LNCaP clone FGC (cell line): ENCODE measurements at regions not wholly inside any gene's neighbourhood (a gene's known extent, or its start where the extent isn't known, plus 50 kb on each side); places are given as distances from the start of the nearest gene placed in this dataset.

Experiments used
- DNase-seq: peaks from one replicate; pipeline ENCODE4 v3.0.0-alpha.2; 2011; ENCODE audit warnings: low read depth
- H3K4me3 ChIP-seq: 2 replicates; pipeline ENCODE4 v1.5.1; 2011; ENCODE audit warnings: mild to moderate bottlenecking, low read depth, low read length, control low read depth
- TF ChIP-seq, protein P1 (sequence below): IDR thresholded peaks from 2 replicates; pipeline ENCODE4 v1.5.1; 2012; ENCODE audit warnings: mild to moderate bottlenecking; ENCODE audit not compliant: control insufficient read depth, insufficient read depth; ENCODE audit errors: extremely low read depth

DNA sequence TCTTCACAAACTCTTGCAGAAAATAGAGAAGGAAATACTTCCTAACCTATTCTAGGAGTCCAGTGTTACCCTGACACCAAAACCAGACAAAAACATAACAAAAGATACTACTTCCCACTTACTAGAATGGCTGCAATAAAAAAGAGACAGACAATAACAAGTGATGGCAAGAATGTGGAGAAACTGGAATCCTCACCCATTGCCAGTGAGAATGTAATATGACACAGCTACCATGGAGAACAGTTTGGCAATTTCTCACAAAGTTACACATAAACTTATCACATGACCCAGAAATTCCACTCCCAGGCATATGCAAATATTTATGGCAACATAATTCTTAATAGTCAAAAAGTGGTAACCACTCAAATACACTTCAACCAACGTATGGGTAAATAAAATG is 209.8 kb upstream of the CTAGE1 start:
- no peak for DNase-seq
- TF ChIP-seq, protein P1, sequence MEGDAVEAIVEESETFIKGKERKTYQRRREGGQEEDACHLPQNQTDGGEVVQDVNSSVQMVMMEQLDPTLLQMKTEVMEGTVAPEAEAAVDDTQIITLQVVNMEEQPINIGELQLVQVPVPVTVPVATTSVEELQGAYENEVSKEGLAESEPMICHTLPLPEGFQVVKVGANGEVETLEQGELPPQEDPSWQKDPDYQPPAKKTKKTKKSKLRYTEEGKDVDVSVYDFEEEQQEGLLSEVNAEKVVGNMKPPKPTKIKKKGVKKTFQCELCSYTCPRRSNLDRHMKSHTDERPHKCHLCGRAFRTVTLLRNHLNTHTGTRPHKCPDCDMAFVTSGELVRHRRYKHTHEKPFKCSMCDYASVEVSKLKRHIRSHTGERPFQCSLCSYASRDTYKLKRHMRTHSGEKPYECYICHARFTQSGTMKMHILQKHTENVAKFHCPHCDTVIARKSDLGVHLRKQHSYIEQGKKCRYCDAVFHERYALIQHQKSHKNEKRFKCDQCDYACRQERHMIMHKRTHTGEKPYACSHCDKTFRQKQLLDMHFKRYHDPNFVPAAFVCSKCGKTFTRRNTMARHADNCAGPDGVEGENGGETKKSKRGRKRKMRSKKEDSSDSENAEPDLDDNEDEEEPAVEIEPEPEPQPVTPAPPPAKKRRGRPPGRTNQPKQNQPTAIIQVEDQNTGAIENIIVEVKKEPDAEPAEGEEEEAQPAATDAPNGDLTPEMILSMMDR, result no peak
- no peak overlapping the region for H3K4me3 ChIP-seq

DNA sequence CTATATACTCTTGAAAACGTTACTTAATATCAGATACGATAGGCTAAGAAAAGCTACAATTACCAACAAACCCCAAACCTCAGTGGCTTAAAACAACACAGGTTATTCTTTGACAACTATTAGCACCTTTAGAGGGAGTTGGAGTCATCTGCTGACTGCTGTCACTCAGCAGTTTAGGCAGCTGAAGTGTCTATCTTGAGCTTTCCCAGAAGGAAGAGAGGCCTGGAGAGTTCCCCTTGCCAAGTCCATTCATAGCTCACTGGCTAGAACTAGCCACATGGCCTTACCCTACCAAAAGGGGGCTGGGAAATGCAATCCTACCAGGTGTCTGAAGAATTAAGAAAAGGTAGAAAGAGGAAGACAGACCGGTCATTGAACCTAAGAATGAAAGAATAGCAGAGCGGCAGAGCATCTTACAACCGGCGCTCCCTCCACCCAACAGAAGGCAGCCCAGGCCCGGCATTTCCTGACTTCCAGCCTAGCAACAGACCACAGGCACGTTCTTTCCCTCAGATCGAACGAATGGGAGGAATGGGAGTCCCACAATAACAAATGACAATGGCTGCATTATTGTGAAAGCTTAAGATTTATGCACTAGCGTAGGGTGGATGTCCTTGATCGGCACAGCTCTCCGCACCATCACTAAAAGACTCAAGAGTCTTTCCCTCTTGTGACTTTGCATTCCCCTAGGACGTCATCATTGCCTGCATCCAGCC is 211.2 kb upstream of the CTAGE1 start:
- no peak for DNase-seq
- TF ChIP-seq, protein P1, result no peak
- no peak overlapping the region for H3K4me3 ChIP-seq

DNA sequence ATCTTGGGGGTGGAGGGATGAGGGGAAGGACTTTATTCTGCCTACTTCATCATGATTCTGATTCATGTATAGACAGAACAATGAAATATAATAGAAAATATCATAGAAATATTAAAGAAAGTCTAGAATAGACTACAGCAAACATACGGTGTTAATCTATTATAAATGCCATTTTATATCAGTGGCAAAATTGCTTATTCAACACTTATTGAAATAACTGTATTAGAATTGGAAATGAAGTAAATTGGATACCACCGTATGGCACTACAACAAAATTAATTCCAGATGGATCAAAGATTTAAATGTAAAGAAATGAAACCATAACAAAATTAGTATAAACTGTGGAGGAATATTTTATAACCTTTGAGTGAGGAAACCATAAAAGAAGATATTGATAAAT is 213.3 kb upstream of the CTAGE1 start:
- DNase-seq, result no peak
- TF ChIP-seq, protein P1, result no peak
- no peak overlapping the region for H3K4me3 ChIP-seq

DNA sequence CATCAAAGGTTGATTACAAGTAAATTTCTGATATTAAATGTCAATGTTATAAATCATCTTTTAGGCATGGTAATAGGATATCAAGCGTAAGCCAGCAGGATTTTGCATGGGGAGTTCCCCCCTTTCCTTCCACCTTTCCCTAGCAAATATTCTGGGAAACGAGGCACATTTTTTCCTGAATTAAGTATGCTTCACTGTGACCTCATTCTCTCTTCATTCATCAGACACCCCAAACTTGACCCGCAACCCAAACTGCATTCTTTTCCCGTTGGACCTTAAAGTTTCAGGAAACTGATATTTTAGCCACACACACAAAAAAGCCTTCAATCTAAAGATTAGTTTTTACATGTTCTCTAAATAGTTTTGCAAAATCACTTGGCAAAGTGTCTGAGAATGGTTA is 214.5 kb upstream of the CTAGE1 start:
- DNase-seq, result no peak
- H3K4me3 ChIP-seq, result no peak overlapping the region

DNA sequence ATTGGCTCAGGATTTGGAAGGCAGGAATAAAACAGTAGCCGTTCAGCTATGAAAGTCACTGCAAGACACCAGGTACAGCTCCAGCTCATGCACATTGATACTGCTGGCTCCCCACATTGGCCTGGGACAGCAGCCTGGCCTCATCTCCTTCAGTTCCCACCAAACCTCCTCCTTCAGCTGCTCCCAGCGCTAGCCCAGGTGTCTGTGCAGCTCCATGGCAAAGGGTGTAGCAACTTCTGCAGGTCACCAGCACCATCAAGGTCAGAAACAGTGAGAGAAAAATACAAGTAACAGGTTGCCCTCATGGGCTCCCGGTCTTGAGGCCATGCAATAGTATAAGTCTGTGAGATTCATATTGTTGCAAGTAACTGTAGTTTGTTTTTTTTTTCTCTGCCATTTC is 216.7 kb upstream of the CTAGE1 start:
- TF ChIP-seq, protein P1, result no peak
- no peak for DNase-seq
- no peak overlapping the region for H3K4me3 ChIP-seq

More for the DNA sequence above, 214.5 kb upstream of the CTAGE1 start:
- TF ChIP-seq, protein P1, result no peak

DNA sequence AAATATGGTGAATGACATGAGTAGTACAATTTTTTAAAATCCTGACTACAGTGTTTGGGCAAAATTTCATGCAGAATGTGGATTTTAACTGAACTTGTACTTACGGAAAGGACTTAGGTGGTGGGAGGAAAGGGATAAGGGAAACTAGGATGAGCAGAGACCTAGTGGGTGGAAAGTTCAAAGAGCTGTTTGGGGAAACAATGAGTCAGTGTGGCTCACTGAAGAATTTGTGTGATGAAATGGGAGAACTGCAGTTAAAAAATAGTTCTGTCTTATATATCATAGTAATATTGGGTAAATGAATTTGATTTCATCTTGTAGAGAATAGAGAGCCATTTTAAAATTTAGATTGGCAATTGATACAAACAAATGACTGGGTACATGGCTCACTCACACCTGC is 220.1 kb upstream of the CTAGE1 start:
- TF ChIP-seq, protein P1, result no peak
- H3K4me3 ChIP-seq, result no peak overlapping the region
- DNase-seq, result no peak

DNA sequence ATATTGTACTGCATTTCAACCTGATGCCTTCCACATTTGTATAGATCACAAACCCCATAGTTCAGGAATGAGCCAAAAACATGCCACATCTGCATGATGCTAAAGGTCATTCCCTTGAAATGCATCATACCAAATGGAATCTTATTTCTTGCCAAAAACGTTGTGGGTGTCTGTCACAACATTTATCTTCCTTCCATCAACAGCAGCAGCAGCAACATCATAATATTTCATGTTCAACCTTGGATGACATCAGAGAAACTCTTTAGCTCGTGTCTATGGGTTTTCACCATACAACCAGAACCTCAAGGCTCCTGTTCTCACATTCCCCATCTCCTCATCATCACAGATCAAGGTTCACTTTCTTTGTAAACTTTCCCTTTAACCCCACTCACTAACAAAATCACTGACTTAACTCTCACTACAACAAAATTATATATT is 221.3 kb upstream of the CTAGE1 start:
- no peak for DNase-seq
- no peak overlapping the region for H3K4me3 ChIP-seq
- TF ChIP-seq, protein P1, result no peak
